ENCODE measurements at regions not wholly inside any gene's neighbourhood (a gene's known extent, or its start where the extent isn't known, plus 50 kb on each side); places are given as distances from the start of the nearest gene placed in this dataset.

- ChIA-PET POLR2A (no interaction called here), CTCF (no interaction called here)
- H3K4me3 ChIP-seq (ENCODE audit: low read depth, low read length): no peak overlapping the region
- no peak for DNase-seq (ENCODE audit: low read depth, low spot score)
- no peak for TF ChIP-seq CTCF (IDR thresholded peaks at IDR 0.05; ENCODE audit: insufficient read depth, low read length, missing control alignments)
Observed at GRCh38 chr2:16747689-16748088, 82.1 kb upstream of the CYRIA start.

GRCh38 chr2:16747257-16747656, 81.6 kb upstream of the CYRIA start:
- H3K4me3 ChIP-seq (ENCODE audit: low read depth, low read length): no peak overlapping the region
- CTCF ChIA-PET: no interaction called here
- DNase-seq (ENCODE audit: low read depth, low spot score): no peak
- POLR2A ChIA-PET: no interaction called here
- no peak for TF ChIP-seq CTCF (IDR thresholded peaks at IDR 0.05; ENCODE audit: insufficient read depth, low read length, missing control alignments)

GRCh38 chr2:16746833-16747232, 81.2 kb upstream of the CYRIA start:
- ChIA-PET CTCF (interaction anchor here (2.3 kb wide), 1 partner anchor 10 kb away, joined by 5 read pairs; no protein-coding TSS in a partner anchor), POLR2A (no interaction called here)
- no peak for TF ChIP-seq CTCF (IDR thresholded peaks at IDR 0.05; ENCODE audit: insufficient read depth, low read length, missing control alignments)
- DNase-seq (ENCODE audit: low read depth, low spot score): no peak
- no peak overlapping the region for H3K4me3 ChIP-seq (ENCODE audit: low read depth, low read length)

- CTCF ChIA-PET: interaction anchor here (2.3 kb wide), 1 partner anchor 11 kb away, joined by 5 read pairs; no protein-coding TSS in a partner anchor
- DNase-seq (ENCODE audit: low read depth, low spot score): no peak
- no peak for TF ChIP-seq CTCF (IDR thresholded peaks at IDR 0.05; ENCODE audit: insufficient read depth, low read length, missing control alignments)
- POLR2A ChIA-PET: no interaction called here
- no peak overlapping the region for H3K4me3 ChIP-seq (ENCODE audit: low read depth, low read length)
Observed at GRCh38 chr2:16746329-16746728, 80.7 kb upstream of the CYRIA start.

GRCh38 chr2:16745466-16745865, 79.8 kb upstream of the CYRIA start:
- CTCF ChIA-PET: interaction anchor here (2.3 kb wide), 1 partner anchor 12 kb away, joined by 5 read pairs; no protein-coding TSS in a partner anchor
- DNase-seq (ENCODE audit: low read depth, low spot score): no peak
- no peak for TF ChIP-seq CTCF (IDR thresholded peaks at IDR 0.05; ENCODE audit: insufficient read depth, low read length, missing control alignments)
- H3K4me3 ChIP-seq (ENCODE audit: low read depth, low read length): no peak overlapping the region
- POLR2A ChIA-PET: no interaction called here

GRCh38 chr2:16744521-16744920, 78.9 kb upstream of the CYRIA start:
- ChIA-PET CTCF (no interaction called here), POLR2A (no interaction called here)
- no peak for TF ChIP-seq CTCF (IDR thresholded peaks at IDR 0.05; ENCODE audit: insufficient read depth, low read length, missing control alignments)
- no peak overlapping the region for H3K4me3 ChIP-seq (ENCODE audit: low read depth, low read length)
- DNase-seq (ENCODE audit: low read depth, low spot score): no peak

Data from AG04449 (cell line).